ENCODE measurements at regions not wholly inside any gene's neighbourhood (a gene's known extent, or its start where the extent isn't known, plus 50 kb on each side); places are given as distances from the start of the nearest gene placed in this dataset.
"Not testable (repeated sequence)": the region's sequence is repeated elsewhere in the genome, so short reads cannot be mapped to it uniquely, and the experiment has no call there.

GRCh38 chr16:47938272-47938671 lies 217.5 kb downstream of the ABCC12 start:
- H3K4me3 Mint-ChIP-seq: no peak overlapping the region
- no peaks in the 10 kb centered on the region for H3K36me3 Mint-ChIP-seq
- H3K4me1 Mint-ChIP-seq: no peaks in the 10 kb centered on the region
- no peak for DNase-seq
- no peak for ATAC-seq (ENCODE audit: low read depth in 2 of 2)
- peaks cover 1 to 11% (median 7%) of the 10 kb centered on the region in 7 donors for H3K9me3 Mint-ChIP-seq
- H3K27me3 Mint-ChIP-seq: peaks cover 5 to 15% (median 8%) of the 10 kb centered on the region in 3 donors
- H3K27ac Mint-ChIP-seq: no peak overlapping the region

- no peak overlapping the region for H3K27ac Mint-ChIP-seq
- ATAC-seq (ENCODE audit: low read depth in 2 of 2) (no peak), DNase-seq (no peak)
- H3K4me3 Mint-ChIP-seq: no peak overlapping the region
- peaks cover 0 to 12% (median 2%) of the 10 kb centered on the region in 7 donors for H3K9me3 Mint-ChIP-seq
- H3K4me1 Mint-ChIP-seq: no peaks in the 10 kb centered on the region
- H3K27me3 Mint-ChIP-seq: no peaks in the 10 kb centered on the region
- H3K36me3 Mint-ChIP-seq: no peaks in the 10 kb centered on the region
These were observed 227.8 kb downstream of the ABCC12 start for GRCh38 chr16:47928008-47928407.

- no peak for ATAC-seq (ENCODE audit: low read depth in 2 of 2)
- no peak for DNase-seq
- H3K27ac Mint-ChIP-seq: no peak overlapping the region
- H3K4me1 Mint-ChIP-seq: no peaks in the 10 kb centered on the region
- no peak overlapping the region for H3K4me3 Mint-ChIP-seq
- no peaks in the 10 kb centered on the region for H3K36me3 Mint-ChIP-seq
- no peaks in the 10 kb centered on the region for H3K27me3 Mint-ChIP-seq
- H3K9me3 Mint-ChIP-seq: peaks cover 0 to 10% (median 0%) of the 10 kb centered on the region in 7 donors
These were observed 228.5 kb downstream of the ABCC12 start for GRCh38 chr16:47927330-47927729.

- DNase-seq (no peak), ATAC-seq (ENCODE audit: low read depth in 2 of 2) (no peak)
- H3K27me3 Mint-ChIP-seq: peaks cover 0 to 6% (median 0%) of the 10 kb centered on the region in 3 donors
- H3K36me3 Mint-ChIP-seq: no peaks in the 10 kb centered on the region
- no peak overlapping the region for H3K4me3 Mint-ChIP-seq
- no peaks in the 10 kb centered on the region for H3K4me1 Mint-ChIP-seq
- peaks cover 0 to 4% (median 0%) of the 10 kb centered on the region in 7 donors for H3K9me3 Mint-ChIP-seq
- H3K27ac Mint-ChIP-seq: no peak overlapping the region
These were observed 229.9 kb downstream of the ABCC12 start for GRCh38 chr16:47925811-47926460.

GRCh38 chr16:47924950-47925349 lies 230.8 kb downstream of the ABCC12 start:
- Mint-ChIP-seq H3K9me3 (peaks cover 0 to 2% (median 0%) of the 10 kb centered on the region in 7 donors), H3K36me3 (no peaks in the 10 kb centered on the region), H3K4me1 (no peaks in the 10 kb centered on the region), H3K27me3 (peaks cover under 1 to 8% (median 4%) of the 10 kb centered on the region in 3 donors), H3K27ac (no peak overlapping the region), H3K4me3 (no peak overlapping the region)
- DNase-seq (no peak), ATAC-seq (ENCODE audit: low read depth in 2 of 2) (no peak)

- Mint-ChIP-seq H3K4me1 (no peaks in the 10 kb centered on the region), H3K9me3 (peaks cover 0 to 2% (median 0%) of the 10 kb centered on the region in 7 donors), H3K27ac (no peak overlapping the region), H3K36me3 (no peaks in the 10 kb centered on the region), H3K4me3 (no peak overlapping the region), H3K27me3 (peaks cover 7 to 14% (median 9%) of the 10 kb centered on the region in 3 donors)
- DNase-seq (no peak), ATAC-seq (ENCODE audit: low read depth in 2 of 2) (no peak)
These were observed 234.3 kb downstream of the ABCC12 start for GRCh38 chr16:47921535-47921934.

GRCh38 chr16:47920709-47921108 lies 235.1 kb downstream of the ABCC12 start:
- Mint-ChIP-seq H3K27me3 (peaks cover 9 to 14% (median 12%) of the 10 kb centered on the region in 3 donors), H3K4me3 (no peak overlapping the region), H3K36me3 (no peaks in the 10 kb centered on the region), H3K9me3 (peaks cover 0 to 2% (median 0%) of the 10 kb centered on the region in 7 donors), H3K4me1 (no peaks in the 10 kb centered on the region), H3K27ac (no peak overlapping the region)
- ATAC-seq (ENCODE audit: low read depth in 2 of 2) (no peak), DNase-seq (no peak)

- DNase-seq (no peak), ATAC-seq (ENCODE audit: low read depth in 2 of 2) (no peak)
- Mint-ChIP-seq H3K36me3 (no peaks in the 10 kb centered on the region), H3K4me1 (no peaks in the 10 kb centered on the region), H3K9me3 (peaks cover 0 to 18% (median 14%) of the 10 kb centered on the region in 7 donors), H3K4me3 (no peak overlapping the region), H3K27ac (no peak overlapping the region), H3K27me3 (peaks cover 9 to 23% (median 13%) of the 10 kb centered on the region in 3 donors)
These were observed 238.7 kb downstream of the ABCC12 start for GRCh38 chr16:47917118-47917517.

GRCh38 chr16:47916266-47916665 lies 239.5 kb downstream of the ABCC12 start:
- H3K27me3 Mint-ChIP-seq: peaks cover 9 to 23% (median 9%) of the 10 kb centered on the region in 3 donors
- H3K36me3 Mint-ChIP-seq: no peaks in the 10 kb centered on the region
- H3K4me3 Mint-ChIP-seq: no peak overlapping the region
- H3K9me3 Mint-ChIP-seq: peaks cover 0 to 18% (median 14%) of the 10 kb centered on the region in 7 donors
- no peak for DNase-seq
- ATAC-seq (ENCODE audit: low read depth in 2 of 2): no peak
- H3K27ac Mint-ChIP-seq: no peak overlapping the region
- no peaks in the 10 kb centered on the region for H3K4me1 Mint-ChIP-seq

GRCh38 chr16:47907109-47907508 lies 248.7 kb downstream of the ABCC12 start:
- DNase-seq: no peak
- no peak overlapping the region for H3K27ac Mint-ChIP-seq

GRCh38 chr16:47905771-47906170 lies 250.0 kb downstream of the ABCC12 start:
- H3K9me3 Mint-ChIP-seq: peaks cover 2 to 18% (median 8%) of the 10 kb centered on the region in 7 donors
- no peak overlapping the region for H3K27ac Mint-ChIP-seq
- H3K4me1 Mint-ChIP-seq: no peaks in the 10 kb centered on the region
- H3K4me3 Mint-ChIP-seq: no peak overlapping the region
- ATAC-seq (ENCODE audit: low read depth in 2 of 2) (no peak), DNase-seq (no peak)
- peaks cover 0 to 1% (median 0%) of the 10 kb centered on the region in 3 donors for H3K27me3 Mint-ChIP-seq
- H3K36me3 Mint-ChIP-seq: no peaks in the 10 kb centered on the region

More at GRCh38 chr16:47907109-47907508, 248.7 kb downstream of the ABCC12 start:
- no peaks in the 10 kb centered on the region for H3K36me3 Mint-ChIP-seq
- no peaks in the 10 kb centered on the region for H3K4me1 Mint-ChIP-seq
- ATAC-seq (ENCODE audit: low read depth in 2 of 2): no peak
- H3K27me3 Mint-ChIP-seq: peaks cover 0 to 8% (median under 1%) of the 10 kb centered on the region in 3 donors
- H3K4me3 Mint-ChIP-seq: no peak overlapping the region
- peaks cover 0 to 25% (median 8%) of the 10 kb centered on the region in 7 donors for H3K9me3 Mint-ChIP-seq

GRCh38 chr16:47904691-47905090 lies 251.1 kb downstream of the ABCC12 start:
- peaks cover 3 to 16% (median 6%) of the 10 kb centered on the region in 7 donors for H3K9me3 Mint-ChIP-seq
- no peak for ATAC-seq (ENCODE audit: low read depth in 2 of 2)

GRCh38 chr16:47903470-47903869 lies 252.3 kb downstream of the ABCC12 start:
- H3K9me3 Mint-ChIP-seq: peaks cover 4 to 18% (median 9%) of the 10 kb centered on the region in 7 donors
- no peak overlapping the region for H3K4me3 Mint-ChIP-seq
- H3K36me3 Mint-ChIP-seq: no peaks in the 10 kb centered on the region
- no peak overlapping the region for H3K27ac Mint-ChIP-seq
- H3K27me3 Mint-ChIP-seq: no peaks in the 10 kb centered on the region
- DNase-seq (no peak), ATAC-seq (ENCODE audit: low read depth in 2 of 2) (no peak)
- H3K4me1 Mint-ChIP-seq: no peaks in the 10 kb centered on the region

More at GRCh38 chr16:47904691-47905090, 251.1 kb downstream of the ABCC12 start:
- Mint-ChIP-seq H3K36me3 (no peaks in the 10 kb centered on the region), H3K4me1 (no peaks in the 10 kb centered on the region), H3K27me3 (no peaks in the 10 kb centered on the region), H3K27ac (no peak overlapping the region), H3K4me3 (no peak overlapping the region)
- DNase-seq: no peak

GRCh38 chr16:47897105-47897504 lies 258.7 kb downstream of the ABCC12 start:
- not testable (repeated sequence) for ATAC-seq (ENCODE audit: low read depth in 2 of 2); H3K27me3 Mint-ChIP-seq; H3K27ac Mint-ChIP-seq; H3K4me1 Mint-ChIP-seq; DNase-seq; H3K4me3 Mint-ChIP-seq
- Mint-ChIP-seq H3K9me3 (peaks cover 8 to 15% (median 11%) of the 10 kb centered on the region in 7 donors), H3K36me3 (peaks cover 0 to 11% of the 10 kb centered on the region in 2 donors)

All from naive B cell (primary cell).